Renal pelvis (tissue), 1 donor: ENCODE measurements at regions not wholly inside any gene's neighbourhood (a gene's known extent, or its start where the extent isn't known, plus 50 kb on each side); places are given as distances from the start of the nearest gene placed in this dataset.

Experiments used
- DNase-seq: peaks from one replicate; pipeline ENCODE4 v3.0.0-alpha.2; 2013

GRCh38 chr4:179817317-179817716 lies 2375.1 kb upstream of the AGA start:
- DNase-seq: no peak

DNA sequence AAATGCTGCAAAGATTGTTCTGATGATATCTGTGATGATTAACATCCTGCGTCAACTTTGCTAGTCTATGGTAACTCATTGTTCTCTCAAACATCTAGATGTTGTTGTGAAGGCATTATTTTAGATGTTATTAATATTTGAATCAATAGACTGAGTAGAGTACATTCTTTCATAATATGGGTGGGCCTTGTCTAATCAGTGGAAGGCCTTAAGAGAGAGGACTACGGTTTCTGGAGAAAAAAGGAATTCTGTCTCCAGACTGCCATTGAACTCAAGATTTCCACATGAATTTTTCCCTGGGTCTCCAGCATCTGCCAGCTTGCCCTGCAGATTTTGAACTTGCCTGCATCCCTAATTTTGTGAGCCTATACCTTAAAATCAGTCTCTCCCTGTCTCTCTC lies 2381.1 kb upstream of the AGA start:
- no peak for DNase-seq

DNA sequence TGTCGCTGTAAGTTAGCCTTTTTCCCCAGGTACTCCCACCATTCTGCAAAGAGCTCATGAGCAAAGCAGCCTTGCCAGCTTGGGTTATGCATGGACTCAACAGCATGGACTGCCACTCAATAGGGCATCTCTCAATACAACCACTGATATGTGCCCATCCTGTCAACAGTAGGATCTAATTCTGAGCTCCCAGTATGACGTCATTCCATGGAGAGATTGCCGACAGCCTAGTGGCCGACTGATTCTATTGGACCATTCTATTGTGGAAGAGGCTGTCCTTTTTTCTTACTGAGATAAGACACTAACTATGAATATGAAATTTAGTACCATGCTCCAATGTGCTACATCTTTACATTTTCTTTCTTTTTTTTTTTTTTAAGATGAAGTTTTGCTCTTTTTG lies 2389.0 kb upstream of the AGA start:
- DNase-seq: no peak

- no peak for DNase-seq
Measured at GRCh38 chr4:179836179-179837075, 2394.2 kb upstream of the AGA start.

- no peak for DNase-seq
Measured at GRCh38 chr4:179843370-179843769, 2399.8 kb upstream of the TENM3 start.

DNA sequence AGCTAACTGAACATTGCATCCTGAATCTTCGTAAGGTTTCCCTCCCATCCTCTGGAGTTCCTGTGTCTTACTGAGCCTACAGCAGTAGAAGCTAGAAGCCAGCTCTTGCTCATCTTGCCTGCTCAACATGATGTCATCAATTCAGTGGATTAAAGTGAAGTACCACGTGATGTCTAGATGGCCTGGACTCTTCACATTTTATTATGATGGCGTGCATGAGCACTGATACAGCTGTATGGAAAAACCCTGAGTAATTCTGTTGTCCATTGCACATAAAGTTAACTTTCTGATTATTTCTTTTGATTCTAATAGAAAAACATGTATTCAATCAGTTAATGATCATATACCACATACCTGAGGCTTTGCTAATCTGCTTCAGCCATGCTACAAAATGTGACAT lies 2387.7 kb upstream of the TENM3 start:
- DNase-seq: no peak

DNA sequence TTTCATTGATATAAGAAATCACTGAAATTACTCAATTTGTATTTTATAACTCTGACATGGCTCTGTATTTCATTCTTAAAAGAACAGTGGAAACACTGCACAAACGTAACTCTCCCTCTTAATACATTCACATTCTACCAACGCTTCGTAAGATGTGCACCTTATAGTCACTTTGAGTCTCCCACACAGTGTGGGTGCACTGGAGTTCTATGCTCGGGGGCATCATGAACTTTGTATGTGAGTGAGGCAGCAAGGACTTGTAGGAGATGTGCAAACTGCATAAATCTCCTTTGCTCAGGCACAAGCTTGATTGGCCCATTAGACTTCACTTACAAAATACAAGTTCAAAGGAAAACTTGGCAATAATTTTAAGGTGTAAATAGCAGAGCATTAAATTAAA lies 2385.0 kb upstream of the TENM3 start:
- DNase-seq: no peak

DNA sequence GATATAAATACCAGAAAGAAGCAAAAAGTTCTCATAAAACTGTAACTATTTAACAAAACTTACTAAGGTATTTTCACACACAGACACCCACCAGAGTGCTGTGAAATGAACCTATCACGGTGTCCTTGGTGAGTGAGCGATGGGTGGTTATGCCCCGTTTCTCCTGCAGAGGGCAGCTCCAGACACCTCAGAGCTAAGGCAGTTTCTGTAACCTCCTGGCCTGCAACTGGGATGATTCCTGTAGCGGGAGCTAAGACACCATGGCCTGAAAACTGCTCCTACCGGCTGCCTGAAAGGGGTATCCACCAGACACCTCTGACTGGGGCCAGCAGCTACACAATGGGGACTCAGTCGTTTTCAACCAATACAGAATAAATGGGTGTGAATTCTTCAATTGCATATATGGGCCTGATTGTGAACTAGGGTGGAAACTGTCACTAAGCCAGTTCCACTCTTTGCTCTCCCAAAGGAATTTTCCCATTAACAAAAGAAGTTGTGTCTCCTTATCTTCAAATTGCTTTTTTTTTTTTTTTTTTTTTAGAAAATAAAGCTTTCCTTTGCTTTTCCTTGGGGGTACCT lies 2375.8 kb upstream of the TENM3 start:
- DNase-seq: peak; percentile 34

GRCh38 chr4:179871726-179872125 lies 2371.5 kb upstream of the TENM3 start:
- DNase-seq: no peak

DNA sequence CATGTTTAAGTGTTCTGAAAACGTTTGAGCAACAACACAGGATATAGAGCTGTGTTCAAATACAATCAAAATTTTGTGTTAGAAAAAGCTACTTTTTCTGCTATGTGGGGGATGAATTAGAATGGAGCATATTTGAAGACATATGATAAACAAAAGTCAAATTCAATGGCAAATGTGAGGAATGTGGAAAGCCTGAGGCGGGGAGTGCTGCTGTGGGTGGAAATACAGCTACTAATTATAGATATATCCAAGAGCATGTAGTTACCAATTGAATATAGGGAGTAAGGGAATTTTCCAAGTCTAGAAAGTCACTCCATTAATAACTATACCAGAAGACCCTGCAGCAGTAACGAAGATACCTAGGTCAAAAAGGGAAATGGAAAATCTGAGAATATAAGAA lies 2370.4 kb upstream of the TENM3 start:
- DNase-seq: no peak

DNA sequence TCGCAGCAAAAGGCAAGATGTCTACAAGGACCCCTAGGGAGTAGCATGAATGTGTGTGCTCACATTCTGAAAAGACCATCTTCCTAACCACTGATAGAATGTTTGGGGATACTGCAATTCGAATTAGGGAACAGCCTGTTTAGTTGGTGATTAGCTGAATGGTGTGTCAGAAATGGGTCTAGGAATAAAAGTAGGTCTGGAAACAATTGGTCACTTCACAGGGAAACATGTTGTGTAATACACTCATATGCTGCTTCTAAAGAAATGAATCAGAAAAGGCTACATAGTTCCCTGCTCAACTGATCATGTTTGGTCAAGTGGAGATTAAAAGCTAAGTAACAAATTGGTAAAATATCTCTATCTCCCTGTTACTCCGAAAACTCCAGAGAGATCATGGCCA lies 2362.4 kb upstream of the TENM3 start:
- no peak for DNase-seq

DNA sequence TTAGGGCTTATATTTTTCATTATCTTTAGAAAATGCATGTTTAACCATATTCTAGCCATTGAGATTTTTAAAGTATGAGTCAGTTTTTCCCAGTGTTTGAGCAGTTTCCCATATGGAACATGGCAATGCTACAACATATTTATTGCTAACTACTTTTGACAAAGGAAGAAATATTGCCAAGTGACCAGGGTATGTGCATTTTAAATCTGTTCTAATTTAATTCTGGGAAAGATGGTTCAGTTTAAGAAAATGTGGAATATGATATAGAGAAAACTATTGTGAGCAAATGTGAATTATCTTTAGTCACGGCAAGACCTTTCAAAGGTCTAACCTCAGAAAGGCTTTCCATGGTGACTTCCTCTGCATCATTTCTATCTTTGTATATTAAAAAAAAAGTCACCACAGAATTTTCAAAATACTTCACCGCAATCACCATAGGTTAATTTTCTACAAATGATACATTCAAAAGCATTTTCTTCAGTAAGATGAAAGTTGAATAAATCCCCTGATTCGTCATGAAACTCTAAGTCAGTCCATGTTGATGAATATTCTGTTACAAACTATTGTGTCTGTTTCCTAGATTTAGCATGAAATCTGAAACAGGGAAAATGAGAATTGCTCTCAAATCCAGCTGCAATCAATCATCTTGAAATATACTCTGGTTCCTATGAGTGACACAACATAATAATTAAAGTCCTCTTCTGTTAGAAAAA lies 2349.0 kb upstream of the TENM3 start:
- no peak for DNase-seq

- no peak for DNase-seq
Measured at GRCh38 chr4:179919587-179919986, 2323.6 kb upstream of the TENM3 start.

GRCh38 chr4:179927473-179927872 lies 2315.7 kb upstream of the TENM3 start:
- no peak for DNase-seq

DNA sequence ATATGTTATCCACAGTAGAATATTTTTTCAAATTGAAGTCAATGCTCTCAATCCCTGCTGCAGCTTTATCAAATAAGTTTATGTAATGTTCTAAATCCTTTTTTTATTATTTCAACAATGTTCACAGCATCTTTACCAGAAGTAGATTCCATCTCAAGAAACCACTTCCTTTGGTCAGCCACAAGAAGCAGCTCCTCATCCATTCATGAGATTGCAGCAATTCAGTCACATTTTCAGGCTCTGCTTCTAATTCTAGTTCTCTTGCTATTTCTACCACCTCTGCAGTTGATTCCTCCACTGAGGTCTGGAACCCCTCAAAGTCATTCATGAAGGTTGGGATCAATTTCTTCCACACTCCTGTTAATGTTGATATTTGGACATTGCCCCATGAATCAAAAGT lies 2301.3 kb upstream of the TENM3 start:
- no peak for DNase-seq

DNA sequence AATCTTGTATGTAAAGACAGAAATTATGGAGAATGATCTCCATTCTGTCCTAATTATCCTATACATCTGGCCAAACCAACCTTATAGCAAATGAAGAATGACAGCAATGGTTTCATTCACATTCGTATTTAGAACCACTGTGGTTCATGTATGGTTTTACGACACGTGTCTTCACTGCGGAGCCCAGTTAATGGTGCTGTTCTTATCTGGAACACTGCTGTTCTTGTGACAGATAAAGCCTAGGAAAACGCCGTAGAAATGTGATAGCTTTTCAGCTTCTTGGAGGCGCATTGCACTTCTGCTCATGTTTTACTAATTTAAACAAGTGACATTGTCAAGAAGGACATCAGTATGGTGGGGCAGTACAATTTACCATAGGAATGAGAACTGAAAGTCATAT lies 2266.4 kb upstream of the TENM3 start:
- no peak for DNase-seq

GRCh38 chr4:179977378-179977777 lies 2265.8 kb upstream of the TENM3 start:
- no peak for DNase-seq

DNA sequence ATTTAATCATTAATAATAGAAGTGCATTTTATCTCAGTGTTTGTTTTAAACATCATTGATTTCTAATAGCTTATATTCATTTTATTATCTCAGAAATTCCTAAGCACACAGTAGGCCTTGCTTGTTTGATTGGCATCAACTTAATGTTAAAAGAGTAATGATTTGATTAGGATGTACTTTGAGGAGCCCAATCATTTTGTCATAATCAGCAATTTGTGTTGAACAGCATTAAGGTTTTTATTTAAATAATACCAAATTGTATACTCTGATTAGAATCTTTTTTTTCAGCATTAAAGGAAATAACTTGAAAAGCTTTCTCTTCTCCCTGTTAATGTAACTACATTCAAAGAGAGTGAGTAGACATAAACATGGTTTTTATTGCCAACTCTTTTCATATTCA lies 2262.0 kb upstream of the TENM3 start:
- DNase-seq: no peak

- peak; percentile 42 for DNase-seq
Measured at GRCh38 chr4:179989975-179990374, 2253.2 kb upstream of the TENM3 start.

DNA sequence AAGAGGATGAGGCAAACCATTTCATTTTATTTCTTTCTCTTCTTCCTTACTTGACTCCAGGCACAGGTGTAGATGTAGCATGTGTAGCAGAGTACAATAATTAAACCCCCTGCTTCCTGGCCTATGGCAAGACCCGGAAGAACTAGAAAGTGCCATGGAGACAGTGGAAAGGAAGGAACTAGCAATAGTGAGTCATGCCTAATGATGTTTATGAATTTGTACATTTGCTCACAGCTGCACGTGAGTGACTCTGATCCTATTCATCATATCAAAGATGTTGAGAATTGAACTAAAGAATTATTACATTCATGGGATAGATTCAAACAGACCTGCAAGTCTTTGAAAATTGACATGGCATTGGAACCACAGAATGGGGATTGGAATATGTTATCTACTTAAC lies 2233.9 kb upstream of the TENM3 start:
- no peak for DNase-seq

DNA sequence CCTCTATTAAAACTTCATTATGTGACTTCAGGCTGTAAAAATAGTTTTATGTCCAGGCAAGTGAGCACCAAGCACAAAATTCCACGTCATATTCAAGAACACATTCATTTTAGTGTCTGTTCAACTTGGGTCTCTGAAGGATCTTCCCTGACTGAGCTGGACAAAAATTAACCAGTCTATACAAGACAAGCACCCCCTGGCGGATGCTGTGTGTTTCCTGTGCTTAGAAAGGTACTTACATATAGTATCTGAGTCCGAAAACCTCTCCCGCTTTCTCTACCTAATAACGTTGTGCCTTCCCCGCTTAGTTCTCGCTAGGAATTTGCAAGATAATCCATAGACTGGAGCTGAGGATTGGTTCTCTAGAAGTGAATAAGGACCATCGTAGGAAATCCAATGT lies 2214.5 kb upstream of the TENM3 start:
- peak; percentile 38 for DNase-seq

DNA sequence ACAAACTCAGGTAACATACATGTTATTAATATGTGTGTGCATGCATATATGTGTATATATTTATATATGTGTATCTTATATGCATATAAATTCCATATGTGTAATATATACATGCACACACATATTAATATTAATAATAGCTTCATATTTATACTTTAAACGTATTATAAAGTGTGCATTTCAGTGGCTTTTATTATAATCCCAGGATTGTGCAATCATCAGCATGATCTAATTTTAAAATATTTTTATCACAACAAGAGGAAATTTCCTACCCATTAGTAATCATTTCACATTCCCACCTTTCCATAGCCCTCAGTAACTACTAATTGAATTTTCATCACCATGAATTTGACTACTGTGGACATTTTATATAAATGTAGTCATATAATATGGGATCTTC lies 2211.9 kb upstream of the TENM3 start:
- no peak for DNase-seq

GRCh38 chr4:180041576-180041975 lies 2201.6 kb upstream of the TENM3 start:
- DNase-seq: no peak
